ENCODE measurements at regions not wholly inside any gene's neighbourhood (a gene's known extent, or its start where the extent isn't known, plus 50 kb on each side); places are given as distances from the start of the nearest gene placed in this dataset.

- no peak overlapping the region for H3K27ac Mint-ChIP-seq (ENCODE audit: low read depth)
- H3K27me3 Mint-ChIP-seq: no peaks in the 10 kb centered on the region
- H3K9me3 Mint-ChIP-seq: peaks cover 16% of the 10 kb centered on the region
- no peaks in the 10 kb centered on the region for H3K36me3 Mint-ChIP-seq (ENCODE audit: insufficient read depth)
- no peak overlapping the region for H3K4me3 Mint-ChIP-seq
- no peaks in the 10 kb centered on the region for H3K4me1 Mint-ChIP-seq
- no peak for DNase-seq (ENCODE audit: low spot score in 2 of 2)
- ATAC-seq (replicated peaks; ENCODE audit: extremely low read depth, poor library complexity, severe bottlenecking): no peak
These were observed 190.4 kb downstream of the MTRR start for GRCh38 chr5:8059337-8059736.

GRCh38 chr5:8060235-8060952 is 191.4 kb downstream of the MTRR start:
- no peak overlapping the region for H3K27ac Mint-ChIP-seq (ENCODE audit: low read depth)
- ATAC-seq (replicated peaks; ENCODE audit: extremely low read depth, poor library complexity, severe bottlenecking) (no peak), DNase-seq (ENCODE audit: low spot score in 2 of 2) (no peak)
- H3K9me3 Mint-ChIP-seq: peaks cover 16% of the 10 kb centered on the region
- H3K4me1 Mint-ChIP-seq: no peaks in the 10 kb centered on the region
- H3K36me3 Mint-ChIP-seq (ENCODE audit: insufficient read depth): no peaks in the 10 kb centered on the region
- no peak overlapping the region for H3K4me3 Mint-ChIP-seq
- H3K27me3 Mint-ChIP-seq: no peaks in the 10 kb centered on the region

GRCh38 chr5:8060953-8061429 is 192.0 kb downstream of the MTRR start:
- Mint-ChIP-seq H3K4me3 (no peak overlapping the region), H3K36me3 (ENCODE audit: insufficient read depth) (no peaks in the 10 kb centered on the region), H3K27ac (ENCODE audit: low read depth) (no peak overlapping the region), H3K4me1 (no peaks in the 10 kb centered on the region), H3K9me3 (peaks cover 16% of the 10 kb centered on the region), H3K27me3 (no peaks in the 10 kb centered on the region)
- ATAC-seq (replicated peaks; ENCODE audit: extremely low read depth, poor library complexity, severe bottlenecking): no peak
- DNase-seq (ENCODE audit: low spot score in 2 of 2): no peak

- Mint-ChIP-seq H3K9me3 (peaks cover 16% of the 10 kb centered on the region), H3K27me3 (no peaks in the 10 kb centered on the region), H3K27ac (ENCODE audit: low read depth) (no peak overlapping the region), H3K4me1 (no peaks in the 10 kb centered on the region), H3K4me3 (no peak overlapping the region), H3K36me3 (ENCODE audit: insufficient read depth) (no peaks in the 10 kb centered on the region)
- DNase-seq (ENCODE audit: low spot score in 2 of 2) (no peak), ATAC-seq (replicated peaks; ENCODE audit: extremely low read depth, poor library complexity, severe bottlenecking) (no peak)
These were observed 193.6 kb downstream of the MTRR start for GRCh38 chr5:8062521-8062920.

GRCh38 chr5:8068078-8068477 is 199.1 kb downstream of the MTRR start:
- no peak for ATAC-seq (replicated peaks; ENCODE audit: extremely low read depth, poor library complexity, severe bottlenecking)
- Mint-ChIP-seq H3K27me3 (no peaks in the 10 kb centered on the region), H3K4me3 (no peak overlapping the region), H3K4me1 (no peaks in the 10 kb centered on the region), H3K27ac (ENCODE audit: low read depth) (no peak overlapping the region), H3K9me3 (peaks cover 6% of the 10 kb centered on the region), H3K36me3 (ENCODE audit: insufficient read depth) (no peaks in the 10 kb centered on the region)
- no peak for DNase-seq (ENCODE audit: low spot score in 2 of 2)

- no peaks in the 10 kb centered on the region for H3K36me3 Mint-ChIP-seq (ENCODE audit: insufficient read depth)
- no peak for ATAC-seq (replicated peaks; ENCODE audit: extremely low read depth, poor library complexity, severe bottlenecking)
- no peak for DNase-seq (ENCODE audit: low spot score in 2 of 2)
- H3K4me3 Mint-ChIP-seq: no peak overlapping the region
- H3K9me3 Mint-ChIP-seq: no peaks in the 10 kb centered on the region
- H3K27me3 Mint-ChIP-seq: no peaks in the 10 kb centered on the region
- no peak overlapping the region for H3K27ac Mint-ChIP-seq (ENCODE audit: low read depth)
- H3K4me1 Mint-ChIP-seq: no peaks in the 10 kb centered on the region
These were observed 201.2 kb downstream of the MTRR start for GRCh38 chr5:8070138-8070537.

- Mint-ChIP-seq H3K27me3 (no peaks in the 10 kb centered on the region), H3K9me3 (peaks cover 13% of the 10 kb centered on the region), H3K27ac (ENCODE audit: low read depth) (no peak overlapping the region), H3K4me3 (no peak overlapping the region), H3K36me3 (ENCODE audit: insufficient read depth) (peaks cover 1% of the 10 kb centered on the region), H3K4me1 (no peaks in the 10 kb centered on the region)
- ATAC-seq (replicated peaks; ENCODE audit: extremely low read depth, poor library complexity, severe bottlenecking) (no peak), DNase-seq (ENCODE audit: low spot score in 2 of 2) (no peak)
These were observed 210.1 kb downstream of the MTRR start for GRCh38 chr5:8079056-8079455.

GRCh38 chr5:8081179-8081578 is 212.2 kb downstream of the MTRR start:
- H3K27me3 Mint-ChIP-seq: no peaks in the 10 kb centered on the region
- H3K4me3 Mint-ChIP-seq: no peak overlapping the region
- no peaks in the 10 kb centered on the region for H3K4me1 Mint-ChIP-seq
- ATAC-seq (replicated peaks; ENCODE audit: extremely low read depth, poor library complexity, severe bottlenecking) (no peak), DNase-seq (ENCODE audit: low spot score in 2 of 2) (no peak)
- H3K36me3 Mint-ChIP-seq (ENCODE audit: insufficient read depth): peaks cover 1% of the 10 kb centered on the region
- H3K27ac Mint-ChIP-seq (ENCODE audit: low read depth): no peak overlapping the region
- H3K9me3 Mint-ChIP-seq: peaks cover 13% of the 10 kb centered on the region

GRCh38 chr5:8093669-8094068 is 224.7 kb downstream of the MTRR start:
- no peak for ATAC-seq (replicated peaks; ENCODE audit: extremely low read depth, poor library complexity, severe bottlenecking)
- Mint-ChIP-seq H3K4me1 (no peaks in the 10 kb centered on the region), H3K9me3 (peaks cover 22% of the 10 kb centered on the region), H3K27ac (ENCODE audit: low read depth) (no peak overlapping the region), H3K4me3 (no peak overlapping the region), H3K27me3 (no peaks in the 10 kb centered on the region), H3K36me3 (ENCODE audit: insufficient read depth) (no peaks in the 10 kb centered on the region)
- DNase-seq (ENCODE audit: low spot score in 2 of 2): no peak

GRCh38 chr5:8094304-8094703 is 225.4 kb downstream of the MTRR start:
- Mint-ChIP-seq H3K9me3 (peaks cover 20% of the 10 kb centered on the region), H3K4me3 (no peak overlapping the region), H3K4me1 (no peaks in the 10 kb centered on the region), H3K27ac (ENCODE audit: low read depth) (no peak overlapping the region), H3K27me3 (no peaks in the 10 kb centered on the region), H3K36me3 (ENCODE audit: insufficient read depth) (no peaks in the 10 kb centered on the region)
- DNase-seq (ENCODE audit: low spot score in 2 of 2): no peak
- ATAC-seq (replicated peaks; ENCODE audit: extremely low read depth, poor library complexity, severe bottlenecking): no peak

GRCh38 chr5:8097146-8097545 is 228.2 kb downstream of the MTRR start:
- H3K9me3 Mint-ChIP-seq: peaks cover 15% of the 10 kb centered on the region
- H3K4me1 Mint-ChIP-seq: no peaks in the 10 kb centered on the region
- no peak for ATAC-seq (replicated peaks; ENCODE audit: extremely low read depth, poor library complexity, severe bottlenecking)
- no peaks in the 10 kb centered on the region for H3K36me3 Mint-ChIP-seq (ENCODE audit: insufficient read depth)
- no peaks in the 10 kb centered on the region for H3K27me3 Mint-ChIP-seq
- no peak for DNase-seq (ENCODE audit: low spot score in 2 of 2)
- no peak overlapping the region for H3K27ac Mint-ChIP-seq (ENCODE audit: low read depth)
- H3K4me3 Mint-ChIP-seq: no peak overlapping the region

- Mint-ChIP-seq H3K4me1 (no peaks in the 10 kb centered on the region), H3K36me3 (ENCODE audit: insufficient read depth) (no peaks in the 10 kb centered on the region), H3K9me3 (peaks cover 14% of the 10 kb centered on the region), H3K4me3 (no peak overlapping the region), H3K27ac (ENCODE audit: low read depth) (no peak overlapping the region), H3K27me3 (no peaks in the 10 kb centered on the region)
- ATAC-seq (replicated peaks; ENCODE audit: extremely low read depth, poor library complexity, severe bottlenecking): no peak
- DNase-seq (ENCODE audit: low spot score in 2 of 2): no peak
These were observed 229.1 kb downstream of the MTRR start for GRCh38 chr5:8098081-8098480.

GRCh38 chr5:8102714-8103113 is 233.8 kb downstream of the MTRR start:
- DNase-seq (ENCODE audit: low spot score in 2 of 2): no peak
- H3K9me3 Mint-ChIP-seq: peaks cover 8% of the 10 kb centered on the region
- no peaks in the 10 kb centered on the region for H3K36me3 Mint-ChIP-seq (ENCODE audit: insufficient read depth)
- H3K27ac Mint-ChIP-seq (ENCODE audit: low read depth): no peak overlapping the region
- H3K4me1 Mint-ChIP-seq: no peaks in the 10 kb centered on the region
- H3K27me3 Mint-ChIP-seq: no peaks in the 10 kb centered on the region
- ATAC-seq (replicated peaks; ENCODE audit: extremely low read depth, poor library complexity, severe bottlenecking): no peak
- H3K4me3 Mint-ChIP-seq: no peak overlapping the region
